Large intestine (tissue), 3 donors: ENCODE measurements at regions not wholly inside any gene's neighbourhood (a gene's known extent, or its start where the extent isn't known, plus 50 kb on each side); places are given as distances from the start of the nearest gene placed in this dataset.
"Not testable (repeated sequence)": the region's sequence is repeated elsewhere in the genome, so short reads cannot be mapped to it uniquely, and the experiment has no call there.

Experiments
- DNase-seq, 2 donors: peaks; one replicate each; pipeline versions ENCODE4 v3.0.0 to v3.0.0-alpha.2; 2013
- H3K27ac ChIP-seq: one replicate; pipeline ENCODE4 v1.5.1; 2013; ENCODE audit warnings: low read length
- H3K27me3 ChIP-seq: 2 replicates; pipeline ENCODE4 v1.6.1; 2013; ENCODE audit warnings: low read length; ENCODE audit not compliant: control insufficient read depth, insufficient read depth
- H3K36me3 ChIP-seq: 2 replicates; pipeline ENCODE4 v1.6.1; 2013; ENCODE audit warnings: low read length; ENCODE audit not compliant: control insufficient read depth, insufficient read depth
- H3K4me1 ChIP-seq: one replicate; pipeline ENCODE4 v1.6.1; 2013; ENCODE audit warnings: low read length; ENCODE audit not compliant: control insufficient read depth, insufficient read depth
- H3K4me3 ChIP-seq: one replicate; pipeline ENCODE4 v1.5.1; 2013; ENCODE audit warnings: low read length
- H3K9me3 ChIP-seq: one replicate; pipeline ENCODE4 v1.6.1; 2013; ENCODE audit warnings: mild to moderate bottlenecking, low read depth, low read length, moderate library complexity; ENCODE audit not compliant: control insufficient read depth
- WGBS: methylation state at CpG from one replicate; pipeline ENCODE4 v1.1.5; 2013; ENCODE audit warnings: low lambda C conversion rate; ENCODE audit not compliant: insufficient coverage; 5-methylcytosine and 5-hydroxymethylcytosine counted together

- Histone ChIP-seq H3K4me3 (no peak overlapping the region), H3K9me3 (peaks cover 11% of the 10 kb centered on the region), H3K27me3 (no peaks in the 10 kb centered on the region), H3K27ac (no peak overlapping the region), H3K36me3 (no peaks in the 10 kb centered on the region), H3K4me1 (no peaks in the 10 kb centered on the region)
- DNase-seq = no peak
- WGBS = 100% methylated on average over 1 of the region's 2 CpGs
These were observed 50.8 kb upstream of the MBOAT1 start for GRCh38 chr6:20263059-20263458.

- H3K36me3 ChIP-seq = no peaks in the 10 kb centered on the region
- H3K4me1 ChIP-seq = no peaks in the 10 kb centered on the region
- no peak for DNase-seq
- H3K27ac ChIP-seq = no peak overlapping the region
- H3K9me3 ChIP-seq = peaks cover 6% of the 10 kb centered on the region
- WGBS = 80% methylated on average over 1 of the region's 3 CpGs
- no peaks in the 10 kb centered on the region for H3K27me3 ChIP-seq
- no peak overlapping the region for H3K4me3 ChIP-seq
These were observed 53.6 kb upstream of the MBOAT1 start for GRCh38 chr6:20265842-20266241.

- H3K27me3 ChIP-seq = no peaks in the 10 kb centered on the region
- 91% methylated on average over 6 of the region's 11 CpGs for WGBS
- H3K27ac ChIP-seq = no peak overlapping the region
- peaks cover 6% of the 10 kb centered on the region for H3K9me3 ChIP-seq
- no peaks in the 10 kb centered on the region for H3K36me3 ChIP-seq
- no peak overlapping the region for H3K4me3 ChIP-seq
- DNase-seq = no peak
- no peaks in the 10 kb centered on the region for H3K4me1 ChIP-seq
These were observed 54.8 kb upstream of the MBOAT1 start for GRCh38 chr6:20266851-20267608.

GRCh38 chr6:20269181-20269580 lies 56.9 kb upstream of the MBOAT1 start:
- Histone ChIP-seq H3K4me3 (no peak overlapping the region), H3K9me3 (no peaks in the 10 kb centered on the region), H3K36me3 (no peaks in the 10 kb centered on the region), H3K27me3 (no peaks in the 10 kb centered on the region), H3K27ac (no peak overlapping the region), H3K4me1 (no peaks in the 10 kb centered on the region)
- WGBS = no CpG with 5 or more reads among the region's 2 CpGs
- no peak for DNase-seq

GRCh38 chr6:20271818-20272217 lies 59.5 kb upstream of the MBOAT1 start:
- Histone ChIP-seq H3K27me3 (no peaks in the 10 kb centered on the region), H3K9me3 (no peaks in the 10 kb centered on the region), H3K27ac (no peak overlapping the region), H3K4me1 (no peaks in the 10 kb centered on the region), H3K36me3 (no peaks in the 10 kb centered on the region), H3K4me3 (no peak overlapping the region)
- WGBS = 83% methylated on average over 1 of the region's 3 CpGs
- DNase-seq = no peak

- Histone ChIP-seq H3K36me3 (no peaks in the 10 kb centered on the region), H3K27me3 (no peaks in the 10 kb centered on the region), H3K9me3 (no peaks in the 10 kb centered on the region), H3K4me1 (no peaks in the 10 kb centered on the region), H3K27ac (no peak overlapping the region), H3K4me3 (no peak overlapping the region)
- 44% methylated on average over 4 of the region's 4 CpGs for WGBS
- no peak for DNase-seq
These were observed 61.9 kb upstream of the MBOAT1 start for GRCh38 chr6:20274137-20274536.

GRCh38 chr6:20275837-20276236 lies 63.6 kb upstream of the MBOAT1 start:
- DNase-seq, H3K36me3 ChIP-seq, H3K27ac ChIP-seq, H3K27me3 ChIP-seq, H3K4me1 ChIP-seq, H3K4me3 ChIP-seq, H3K9me3 ChIP-seq: not testable (repeated sequence)
- WGBS = 100% methylated on average over 1 of the region's 2 CpGs

GRCh38 chr6:20277724-20278123 lies 65.5 kb upstream of the MBOAT1 start:
- H3K36me3 ChIP-seq, H3K27ac ChIP-seq, DNase-seq, H3K9me3 ChIP-seq, H3K4me1 ChIP-seq, H3K27me3 ChIP-seq, H3K4me3 ChIP-seq: not testable (repeated sequence)
- 80% methylated on average over 2 of the region's 6 CpGs for WGBS

- Histone ChIP-seq H3K36me3 (no peaks in the 10 kb centered on the region), H3K4me1 (no peaks in the 10 kb centered on the region), H3K27me3 (no peaks in the 10 kb centered on the region), H3K4me3 (no peak overlapping the region), H3K27ac (no peak overlapping the region), H3K9me3 (no peaks in the 10 kb centered on the region)
- WGBS = 79% methylated on average over 3 of the region's 4 CpGs
- no peak for DNase-seq
These were observed 66.8 kb upstream of the MBOAT1 start for GRCh38 chr6:20279051-20279450.

- no peak overlapping the region for H3K4me3 ChIP-seq
- no peaks in the 10 kb centered on the region for H3K9me3 ChIP-seq
- no peak overlapping the region for H3K27ac ChIP-seq
- WGBS = 36% methylated on average over 2 of the region's 5 CpGs
- no peaks in the 10 kb centered on the region for H3K36me3 ChIP-seq
- H3K27me3 ChIP-seq = no peaks in the 10 kb centered on the region
- no peaks in the 10 kb centered on the region for H3K4me1 ChIP-seq
- DNase-seq = no peak
These were observed 67.5 kb upstream of the MBOAT1 start for GRCh38 chr6:20279608-20280287.

- WGBS = 73% methylated on average over 2 of the region's 3 CpGs
- no peak for DNase-seq
- H3K36me3 ChIP-seq = no peaks in the 10 kb centered on the region
- H3K27ac ChIP-seq = no peak overlapping the region
- H3K9me3 ChIP-seq = no peaks in the 10 kb centered on the region
- no peaks in the 10 kb centered on the region for H3K27me3 ChIP-seq
- H3K4me3 ChIP-seq = no peak overlapping the region
- H3K4me1 ChIP-seq = no peaks in the 10 kb centered on the region
These were observed 68.0 kb upstream of the MBOAT1 start for GRCh38 chr6:20280288-20280621.
